Daoy (cell line): ENCODE measurements at regions not wholly inside any gene's neighbourhood (a gene's known extent, or its start where the extent isn't known, plus 50 kb on each side); places are given as distances from the start of the nearest gene placed in this dataset.
A peak's percentile ranks its signal among the peaks of the same experiment; 100 is the strongest.

Experiments
- DNase-seq: peaks from one replicate; pipeline ENCODE4 v3.0.0-alpha.2; 2015; ENCODE audit warnings: low read depth

- peak; percentile 32 for DNase-seq
Measured at GRCh38 chr9:14962193-14962882, 52.1 kb upstream of the FREM1 start.

GRCh38 chr9:14961372-14962068, 51.3 kb upstream of the FREM1 start:
- peak; percentile 23 for DNase-seq

GRCh38 chr9:14960881-14961280, 50.7 kb upstream of the FREM1 start:
- DNase-seq, result no peak
